AG09319 (cell line): ENCODE measurements at regions not wholly inside any gene's neighbourhood (a gene's known extent, or its start where the extent isn't known, plus 50 kb on each side); places are given as distances from the start of the nearest gene placed in this dataset.

ENCODE experiments used
- DNase-seq: peaks from one replicate; pipeline ENCODE4 v3.0.0-alpha.2; 2010; ENCODE audit warnings: low read depth; ENCODE audit errors: extremely low read depth
- CTCF ChIP-seq: IDR thresholded peaks from 2 replicates; pipeline ENCODE4 v1.5.1; 2011; ENCODE audit warnings: low read depth, mild to moderate bottlenecking, inconsistent platforms, low read length, moderate library complexity

- no peak for TF ChIP-seq CTCF
- no peak for DNase-seq
Measured at GRCh38 chr16:51615141-51615540, 464.1 kb upstream of the SALL1 start.

GRCh38 chr16:51607201-51607651, 456.2 kb upstream of the SALL1 start:
- no peak for DNase-seq
- no peak for TF ChIP-seq CTCF

GRCh38 chr16:51596247-51596646, 445.2 kb upstream of the SALL1 start:
- DNase-seq: no peak
- no peak for TF ChIP-seq CTCF

- no peak for TF ChIP-seq CTCF
- no peak for DNase-seq
Measured at GRCh38 chr16:51592535-51593300, 441.6 kb upstream of the SALL1 start.

GRCh38 chr16:51592001-51592501, 441.0 kb upstream of the SALL1 start:
- DNase-seq: no peak
- TF ChIP-seq CTCF: no peak

- TF ChIP-seq CTCF: no peak
- no peak for DNase-seq
Measured at GRCh38 chr16:51591480-51591879, 440.4 kb upstream of the SALL1 start.

GRCh38 chr16:51579652-51580360, 428.7 kb upstream of the SALL1 start:
- TF ChIP-seq CTCF: no peak

More at GRCh38 chr16:51579652-51580360, 428.7 kb upstream of the SALL1 start:
- no peak for DNase-seq
